Effector CD8-positive, alpha-beta T cell (primary cell): ENCODE measurements at regions not wholly inside any gene's neighbourhood (a gene's known extent, or its start where the extent isn't known, plus 50 kb on each side); places are given as distances from the start of the nearest gene placed in this dataset.
"Not testable (repeated sequence)": the region's sequence is repeated elsewhere in the genome, so short reads cannot be mapped to it uniquely, and the experiment has no call there.

Experiments
- DNase-seq: peaks from one replicate; lab custom pipeline; 2025; lab: John Stamatoyannopoulos, UW

DNA sequence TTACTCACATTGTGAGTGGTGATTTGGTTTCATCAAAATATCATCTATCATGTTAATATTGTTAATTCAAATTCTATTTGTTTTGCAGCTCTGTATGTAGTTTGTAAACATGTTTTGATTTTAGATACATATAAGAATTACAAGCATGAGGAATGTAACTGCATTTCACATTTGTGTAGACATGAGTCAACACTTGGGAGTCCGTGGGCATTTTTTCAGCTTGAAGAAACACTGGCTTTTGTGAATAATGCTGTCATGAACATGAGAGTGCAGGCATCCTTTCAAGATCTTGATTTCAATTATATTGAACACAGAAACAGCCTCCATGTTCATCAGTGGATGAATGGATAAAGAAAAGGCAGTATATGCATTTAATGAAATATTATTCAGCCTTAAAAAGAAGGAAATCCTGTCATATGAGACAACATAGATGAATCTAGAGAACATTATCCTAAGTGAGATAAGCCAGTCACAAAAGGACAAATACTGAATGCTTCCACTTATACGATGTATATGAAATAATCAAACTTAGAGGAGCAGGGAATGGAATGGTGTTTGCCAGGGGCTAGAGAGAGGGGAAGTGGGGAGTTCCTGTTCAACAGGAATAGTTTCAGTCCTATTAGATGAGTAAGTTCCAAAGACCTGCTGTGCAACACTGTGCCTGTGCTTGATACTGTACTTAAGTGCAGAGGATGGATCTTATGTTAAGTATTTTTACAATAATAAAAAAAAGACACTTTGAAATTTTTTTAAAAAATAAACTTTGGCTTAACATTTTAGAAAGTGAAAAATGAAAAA is 194.9 kb downstream of the LRATD1 start:
- DNase-seq, result no peak

DNA sequence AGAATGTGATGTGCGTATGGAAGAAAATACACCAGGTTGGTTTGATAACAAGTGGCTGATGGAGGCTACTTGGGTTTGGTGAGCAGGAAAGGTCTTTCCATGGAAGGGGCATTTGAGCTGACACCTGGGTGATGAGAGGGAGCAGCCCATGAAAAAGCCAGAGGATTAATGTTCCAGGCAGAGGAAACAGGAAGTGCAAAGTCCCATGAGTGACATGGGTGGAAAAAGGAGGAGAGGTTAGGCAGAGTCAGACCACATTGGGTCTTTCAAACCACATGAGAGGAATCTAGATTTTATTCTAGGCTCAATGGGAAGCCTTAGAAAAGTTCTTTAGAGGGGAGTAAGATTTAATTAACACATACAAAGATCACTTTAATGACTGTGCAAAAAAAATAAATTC is 195.7 kb downstream of the LRATD1 start:
- no peak for DNase-seq

DNA sequence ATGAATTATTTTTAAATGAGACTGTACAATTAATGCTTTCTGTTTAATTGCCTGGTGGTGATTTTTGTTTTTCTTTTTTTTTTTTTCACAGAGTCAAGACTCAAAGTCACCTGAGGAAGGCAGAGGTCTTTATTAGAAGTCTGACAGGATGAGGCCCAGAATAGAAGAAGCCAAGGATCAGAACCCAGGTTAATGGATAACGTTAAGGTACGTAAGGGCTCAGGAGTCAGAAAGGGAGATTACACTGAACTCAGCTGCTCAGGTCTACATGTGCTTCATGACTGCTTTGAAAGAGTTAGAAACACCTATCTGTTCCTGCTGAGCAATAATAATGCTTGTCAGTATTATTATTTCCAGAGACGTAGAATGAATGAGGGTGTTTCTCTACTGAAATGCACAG is 196.5 kb downstream of the LRATD1 start:
- no peak for DNase-seq

DNA sequence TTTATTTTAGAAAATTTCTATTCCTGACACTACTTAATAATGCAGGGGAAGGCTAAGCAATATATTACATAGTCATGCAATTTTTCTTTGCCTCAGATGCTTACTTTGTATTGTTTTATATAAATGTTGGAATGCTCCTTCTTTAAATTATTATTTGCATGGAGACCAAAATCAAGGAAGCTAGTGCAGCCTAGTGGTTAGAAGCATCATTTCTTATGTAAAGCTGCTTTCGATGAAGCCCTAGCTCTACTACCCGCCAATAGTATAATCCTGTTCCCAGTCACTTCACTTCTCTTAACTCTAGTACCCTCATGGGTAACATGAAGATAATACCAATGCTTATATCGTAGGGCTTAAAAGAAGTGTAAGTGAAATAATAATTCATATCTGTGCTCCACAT is 198.9 kb downstream of the LRATD1 start:
- DNase-seq, result no peak

DNA sequence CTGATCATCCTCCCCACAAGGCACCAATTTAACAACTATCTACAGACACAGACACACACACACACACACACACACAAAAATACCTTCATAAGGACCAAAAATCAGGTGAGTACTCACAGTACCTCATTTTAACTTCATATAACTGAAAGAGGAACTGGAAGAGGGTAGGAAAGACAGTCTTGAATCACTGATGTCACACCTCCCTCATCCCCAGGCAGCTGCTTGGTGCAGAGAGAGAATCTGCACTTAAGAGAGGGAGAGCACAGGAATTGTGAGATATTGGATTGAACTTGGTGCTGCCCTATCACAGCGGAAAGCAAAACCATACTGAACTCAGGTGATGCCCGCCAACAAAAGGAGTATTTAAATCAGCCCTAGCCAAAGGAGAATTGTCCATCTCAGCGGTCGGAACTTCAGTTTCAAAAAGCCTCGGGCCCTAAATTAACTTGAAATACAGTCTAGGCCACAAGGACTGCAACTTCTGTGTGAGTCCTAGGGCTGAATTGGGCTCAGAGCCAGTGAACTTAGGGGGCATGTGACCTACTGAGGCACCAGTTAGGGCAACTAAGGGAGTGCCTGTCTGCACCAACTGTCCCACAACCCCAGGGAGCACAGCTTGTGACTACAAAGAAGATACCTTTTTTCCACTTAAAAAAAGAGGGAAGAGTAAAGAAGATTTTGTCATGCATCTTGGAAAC is 211.1 kb downstream of the LRATD1 start:
- no peak for DNase-seq

- no peak for DNase-seq
Observed at GRCh38 chr2:14855751-14856150, 223.2 kb downstream of the LRATD1 start.

DNA sequence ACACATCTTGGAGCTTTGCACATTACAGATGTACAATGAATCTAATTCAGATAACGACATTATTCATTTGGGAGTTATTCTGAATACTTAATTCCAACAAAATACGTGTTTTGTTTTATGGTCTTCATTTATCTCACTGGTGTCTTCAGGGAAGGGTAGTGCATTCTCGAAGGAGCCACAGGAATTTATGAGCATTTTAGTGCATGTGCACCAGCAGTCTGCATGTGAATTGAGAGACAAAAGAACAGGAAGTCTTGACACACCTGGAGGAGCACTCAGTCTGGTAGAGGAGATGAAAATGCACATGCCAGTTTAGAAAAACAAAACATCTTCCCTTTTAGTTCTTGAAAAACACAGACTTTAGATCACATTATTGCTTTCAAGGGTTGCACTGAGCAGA is 228.7 kb downstream of the LRATD1 start:
- DNase-seq, result no peak

GRCh38 chr2:14866736-14867352 is 234.3 kb downstream of the LRATD1 start:
- DNase-seq, result no peak

DNA sequence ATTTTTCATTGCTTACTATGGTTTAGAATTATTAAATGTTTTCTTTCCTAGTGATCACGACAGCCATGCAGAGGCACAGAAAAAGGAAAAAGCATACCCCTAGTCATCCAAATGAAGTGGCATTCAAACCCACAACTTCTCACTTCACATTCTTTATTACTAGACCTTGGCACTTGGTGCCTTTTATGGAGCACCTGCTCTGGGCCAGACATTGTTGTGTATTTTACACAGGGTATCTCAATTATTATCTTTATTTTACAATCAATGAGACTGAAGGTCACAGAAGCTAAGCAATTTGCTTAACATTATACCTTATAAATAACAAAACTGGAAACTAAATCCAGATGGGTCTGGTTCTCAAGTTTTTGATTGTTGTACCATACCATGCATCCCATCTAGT is 235.3 kb downstream of the LRATD1 start:
- no peak for DNase-seq

- DNase-seq, result no peak
Observed at GRCh38 chr2:14872779-14873325, 240.3 kb downstream of the LRATD1 start.

DNA sequence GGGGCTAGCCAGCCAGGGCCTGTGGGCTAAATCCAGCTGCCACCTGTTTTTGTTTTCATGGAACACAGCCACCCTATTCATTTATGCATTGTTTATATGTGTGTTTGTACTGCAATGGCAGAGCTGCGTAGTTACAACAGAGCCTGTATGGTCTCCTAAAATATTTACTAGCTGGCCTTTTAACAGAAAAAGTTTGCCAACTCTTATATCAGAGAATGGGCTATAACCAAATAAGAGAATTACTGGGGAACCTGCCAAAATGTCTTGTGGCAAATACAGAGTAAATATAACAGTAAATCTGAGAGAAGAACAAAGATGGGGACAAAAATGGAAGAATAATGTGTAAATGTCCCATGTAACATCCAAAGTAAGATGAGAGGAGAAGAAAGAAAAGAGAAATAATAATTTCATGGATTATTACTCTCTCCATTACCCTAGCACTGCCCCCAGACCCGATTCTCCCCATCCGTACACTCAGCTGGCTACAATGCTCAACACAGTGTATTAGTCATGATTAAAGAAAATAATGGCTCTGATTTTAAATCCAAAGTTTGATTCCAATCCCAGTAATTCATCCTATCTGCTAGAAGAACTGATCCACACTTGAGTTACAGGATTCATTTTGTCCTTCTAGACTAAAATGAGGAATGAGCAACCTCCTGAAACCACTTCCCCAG is 249.3 kb downstream of the LRATD1 start:
- no peak for DNase-seq

- DNase-seq, result no peak
Observed at GRCh38 chr2:14884651-14885050, 252.1 kb downstream of the LRATD1 start.

- no peak for DNase-seq
Observed at GRCh38 chr2:14891546-14891945, 259.0 kb downstream of the LRATD1 start.

DNA sequence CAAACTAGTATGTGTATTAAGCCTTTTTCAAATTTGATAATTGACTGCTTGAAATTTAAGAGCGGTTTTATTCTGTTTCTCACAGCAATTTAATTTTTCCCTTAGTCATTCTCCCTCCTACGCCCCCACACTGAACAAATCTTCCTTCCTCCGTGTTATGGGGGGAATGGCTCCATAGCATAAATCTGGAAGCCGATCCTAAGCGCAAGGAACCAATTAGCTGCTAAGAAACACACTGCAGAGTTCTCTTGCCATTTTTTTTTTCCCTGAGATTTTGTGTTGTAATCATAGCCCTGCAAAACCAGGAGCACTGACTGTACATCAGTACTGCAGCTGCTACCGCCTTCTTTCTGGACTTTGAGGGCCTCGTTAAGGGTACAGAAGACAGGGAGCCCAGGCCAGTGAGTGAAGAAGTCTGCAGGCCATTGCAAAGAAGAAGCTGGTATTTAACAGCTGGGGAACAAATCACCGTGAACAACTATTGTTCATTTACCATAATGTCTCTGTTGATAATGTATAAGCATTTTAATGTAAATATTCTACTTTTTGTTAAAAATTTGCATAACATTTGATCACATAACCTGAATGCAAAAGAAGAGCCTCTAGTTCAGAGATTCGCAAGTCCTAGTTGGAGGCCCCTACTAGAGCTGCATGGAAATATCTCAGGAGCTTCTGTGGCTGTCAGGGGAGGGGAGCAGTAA is 264.0 kb downstream of the LRATD1 start:
- no peak for DNase-seq

- DNase-seq, result no peak
Observed at GRCh38 chr2:14899621-14900414, 267.3 kb downstream of the LRATD1 start.

- no peak for DNase-seq
Observed at GRCh38 chr2:14901737-14902136, 269.2 kb downstream of the LRATD1 start.

DNA sequence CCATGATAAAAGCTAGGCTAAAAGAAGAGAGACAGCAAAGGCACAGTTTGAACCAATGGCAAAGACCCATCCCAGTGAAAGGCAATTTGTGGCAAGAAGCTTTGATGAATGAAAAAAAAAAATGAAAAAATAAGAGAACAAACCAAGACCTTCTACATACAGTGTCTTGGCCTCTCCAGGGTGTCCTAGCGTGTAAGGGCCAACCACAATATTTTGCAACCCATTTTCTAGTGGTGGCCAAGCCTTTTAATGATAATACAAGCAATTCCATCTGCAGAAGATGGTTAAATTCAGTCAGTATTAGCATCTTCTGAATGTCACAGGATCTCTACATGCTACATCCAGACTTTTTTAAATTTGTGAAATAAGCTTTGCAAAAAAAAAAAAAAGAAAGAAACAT is 270.4 kb downstream of the LRATD1 start:
- DNase-seq, result no peak

GRCh38 chr2:14903709-14904374 is 271.3 kb downstream of the LRATD1 start:
- peak; percentile 0 for DNase-seq

DNA sequence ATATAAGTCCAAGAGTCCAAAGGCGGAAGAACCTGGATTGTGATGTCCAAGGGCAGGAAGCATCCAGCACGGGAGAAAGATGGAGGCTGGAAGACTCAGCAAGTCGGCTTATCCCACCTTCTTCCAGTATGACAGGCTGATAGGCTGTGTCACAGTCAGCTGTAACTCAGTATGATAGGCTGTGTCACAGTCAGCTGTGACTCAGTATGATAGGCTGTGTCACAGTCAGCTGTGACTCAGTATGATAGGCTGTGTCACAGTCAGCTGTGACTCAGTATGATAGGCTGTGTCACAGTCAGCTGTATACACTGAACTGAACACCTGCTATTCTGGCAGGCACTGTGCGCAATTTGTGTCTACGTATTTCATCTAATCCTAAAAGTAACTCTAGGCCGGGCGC is 271.9 kb downstream of the LRATD1 start:
- not testable (repeated sequence) for DNase-seq

- no peak for DNase-seq
Observed at GRCh38 chr2:14905571-14905970, 273.1 kb downstream of the LRATD1 start.
